ENCODE measurements at regions not wholly inside any gene's neighbourhood (a gene's known extent, or its start where the extent isn't known, plus 50 kb on each side); places are given as distances from the start of the nearest gene placed in this dataset.

GRCh38 chr3:174767853-174768382 lies 91.2 kb upstream of the NAALADL2 start:
- 100% methylated on average over 1 of the region's 5 CpGs for WGBS (ENCODE audit: insufficient coverage, insufficient read length)
- no peak overlapping the region for H3K4me3 ChIP-seq (ENCODE audit: low read length)
- DNase-seq (ENCODE audit: low read depth, low spot score) = no peak

GRCh38 chr3:174769171-174769570 lies 90.0 kb upstream of the NAALADL2 start:
- Histone ChIP-seq H3K27ac (ENCODE audit: low read length) (no peak overlapping the region), H3K36me3 (ENCODE audit: control insufficient read depth, insufficient read depth, low read length) (no peaks in the 10 kb centered on the region), H3K4me1 (ENCODE audit: control insufficient read depth, insufficient read depth, low read length) (no peaks in the 10 kb centered on the region), H3K4me3 (ENCODE audit: low read length) (no peak overlapping the region), H3K27me3 (ENCODE audit: control insufficient read depth, insufficient read depth, low read length) (no peaks in the 10 kb centered on the region), H3K9me3 (ENCODE audit: control insufficient read depth, insufficient read depth, low read length) (no peaks in the 10 kb centered on the region)
- no peak for DNase-seq (ENCODE audit: low read depth, low spot score)
- no CpG with 5 or more reads among the region's 2 CpGs for WGBS (ENCODE audit: insufficient coverage, insufficient read length)

More at GRCh38 chr3:174767853-174768382, 91.2 kb upstream of the NAALADL2 start:
- no peaks in the 10 kb centered on the region for H3K27me3 ChIP-seq (ENCODE audit: control insufficient read depth, insufficient read depth, low read length)
- no peak overlapping the region for H3K27ac ChIP-seq (ENCODE audit: low read length)
- no peaks in the 10 kb centered on the region for H3K4me1 ChIP-seq (ENCODE audit: control insufficient read depth, insufficient read depth, low read length)
- no peaks in the 10 kb centered on the region for H3K36me3 ChIP-seq (ENCODE audit: control insufficient read depth, insufficient read depth, low read length)
- no peaks in the 10 kb centered on the region for H3K9me3 ChIP-seq (ENCODE audit: control insufficient read depth, insufficient read depth, low read length)

- no CpG with 5 or more reads among the region's 3 CpGs for WGBS (ENCODE audit: insufficient coverage, insufficient read length)
- no peaks in the 10 kb centered on the region for H3K9me3 ChIP-seq (ENCODE audit: control insufficient read depth, insufficient read depth, low read length)
- no peak for DNase-seq (ENCODE audit: low read depth, low spot score)
- H3K36me3 ChIP-seq (ENCODE audit: control insufficient read depth, insufficient read depth, low read length) = no peaks in the 10 kb centered on the region
- H3K27ac ChIP-seq (ENCODE audit: low read length) = no peak overlapping the region
- H3K4me1 ChIP-seq (ENCODE audit: control insufficient read depth, insufficient read depth, low read length) = no peaks in the 10 kb centered on the region
- no peaks in the 10 kb centered on the region for H3K27me3 ChIP-seq (ENCODE audit: control insufficient read depth, insufficient read depth, low read length)
- no peak overlapping the region for H3K4me3 ChIP-seq (ENCODE audit: low read length)
Measured at GRCh38 chr3:174775603-174776002, 83.5 kb upstream of the NAALADL2 start.

- Histone ChIP-seq H3K4me1 (ENCODE audit: control insufficient read depth, insufficient read depth, low read length) (no peaks in the 10 kb centered on the region), H3K36me3 (ENCODE audit: control insufficient read depth, insufficient read depth, low read length) (no peaks in the 10 kb centered on the region), H3K27me3 (ENCODE audit: control insufficient read depth, insufficient read depth, low read length) (no peaks in the 10 kb centered on the region), H3K27ac (ENCODE audit: low read length) (no peak overlapping the region), H3K9me3 (ENCODE audit: control insufficient read depth, insufficient read depth, low read length) (no peaks in the 10 kb centered on the region), H3K4me3 (ENCODE audit: low read length) (no peak overlapping the region)
- WGBS (ENCODE audit: insufficient coverage, insufficient read length) = no CpG with 5 or more reads among the region's 4 CpGs
- no peak for DNase-seq (ENCODE audit: low read depth, low spot score)
Measured at GRCh38 chr3:174776123-174776522, 83.0 kb upstream of the NAALADL2 start.

GRCh38 chr3:174776636-174777035 lies 82.5 kb upstream of the NAALADL2 start:
- H3K4me3 ChIP-seq (ENCODE audit: low read length) = no peak overlapping the region
- no CpG with 5 or more reads among the region's 2 CpGs for WGBS (ENCODE audit: insufficient coverage, insufficient read length)
- no peaks in the 10 kb centered on the region for H3K4me1 ChIP-seq (ENCODE audit: control insufficient read depth, insufficient read depth, low read length)
- H3K27ac ChIP-seq (ENCODE audit: low read length) = no peak overlapping the region
- H3K36me3 ChIP-seq (ENCODE audit: control insufficient read depth, insufficient read depth, low read length) = no peaks in the 10 kb centered on the region
- DNase-seq (ENCODE audit: low read depth, low spot score) = no peak
- no peaks in the 10 kb centered on the region for H3K9me3 ChIP-seq (ENCODE audit: control insufficient read depth, insufficient read depth, low read length)
- no peaks in the 10 kb centered on the region for H3K27me3 ChIP-seq (ENCODE audit: control insufficient read depth, insufficient read depth, low read length)

- Histone ChIP-seq H3K36me3 (ENCODE audit: control insufficient read depth, insufficient read depth, low read length) (no peaks in the 10 kb centered on the region), H3K9me3 (ENCODE audit: control insufficient read depth, insufficient read depth, low read length) (no peaks in the 10 kb centered on the region), H3K4me1 (ENCODE audit: control insufficient read depth, insufficient read depth, low read length) (no peaks in the 10 kb centered on the region), H3K27ac (ENCODE audit: low read length) (no peak overlapping the region), H3K4me3 (ENCODE audit: low read length) (no peak overlapping the region), H3K27me3 (ENCODE audit: control insufficient read depth, insufficient read depth, low read length) (no peaks in the 10 kb centered on the region)
- DNase-seq (ENCODE audit: low read depth, low spot score) = no peak
Measured at GRCh38 chr3:174777813-174778212, 81.3 kb upstream of the NAALADL2 start.

GRCh38 chr3:174783502-174783901 lies 75.6 kb upstream of the NAALADL2 start:
- no peaks in the 10 kb centered on the region for H3K9me3 ChIP-seq (ENCODE audit: control insufficient read depth, insufficient read depth, low read length)
- no peaks in the 10 kb centered on the region for H3K4me1 ChIP-seq (ENCODE audit: control insufficient read depth, insufficient read depth, low read length)
- WGBS (ENCODE audit: insufficient coverage, insufficient read length) = no CpG with 5 or more reads among the region's 2 CpGs
- H3K27me3 ChIP-seq (ENCODE audit: control insufficient read depth, insufficient read depth, low read length) = no peaks in the 10 kb centered on the region
- no peak for DNase-seq (ENCODE audit: low read depth, low spot score)
- no peak overlapping the region for H3K4me3 ChIP-seq (ENCODE audit: low read length)
- H3K27ac ChIP-seq (ENCODE audit: low read length) = no peak overlapping the region
- no peaks in the 10 kb centered on the region for H3K36me3 ChIP-seq (ENCODE audit: control insufficient read depth, insufficient read depth, low read length)

- DNase-seq (ENCODE audit: low read depth, low spot score) = no peak
- H3K4me3 ChIP-seq (ENCODE audit: low read length) = no peak overlapping the region
- H3K27me3 ChIP-seq (ENCODE audit: control insufficient read depth, insufficient read depth, low read length) = no peaks in the 10 kb centered on the region
- H3K9me3 ChIP-seq (ENCODE audit: control insufficient read depth, insufficient read depth, low read length) = no peaks in the 10 kb centered on the region
- no peak overlapping the region for H3K27ac ChIP-seq (ENCODE audit: low read length)
- H3K4me1 ChIP-seq (ENCODE audit: control insufficient read depth, insufficient read depth, low read length) = no peaks in the 10 kb centered on the region
- WGBS (ENCODE audit: insufficient coverage, insufficient read length) = 100% methylated on average over 1 of the region's 4 CpGs
- no peaks in the 10 kb centered on the region for H3K36me3 ChIP-seq (ENCODE audit: control insufficient read depth, insufficient read depth, low read length)
Measured at GRCh38 chr3:174784206-174784934, 74.8 kb upstream of the NAALADL2 start.

- H3K27ac ChIP-seq (ENCODE audit: low read length) = no peak overlapping the region
- no peak overlapping the region for H3K4me3 ChIP-seq (ENCODE audit: low read length)
- no peaks in the 10 kb centered on the region for H3K36me3 ChIP-seq (ENCODE audit: control insufficient read depth, insufficient read depth, low read length)
- H3K27me3 ChIP-seq (ENCODE audit: control insufficient read depth, insufficient read depth, low read length) = no peaks in the 10 kb centered on the region
- no CpG with 5 or more reads among the region's 2 CpGs for WGBS (ENCODE audit: insufficient coverage, insufficient read length)
- DNase-seq (ENCODE audit: low read depth, low spot score) = no peak
- no peaks in the 10 kb centered on the region for H3K9me3 ChIP-seq (ENCODE audit: control insufficient read depth, insufficient read depth, low read length)
- no peaks in the 10 kb centered on the region for H3K4me1 ChIP-seq (ENCODE audit: control insufficient read depth, insufficient read depth, low read length)
Measured at GRCh38 chr3:174786825-174787224, 72.3 kb upstream of the NAALADL2 start.

GRCh38 chr3:174791161-174791560 lies 68.0 kb upstream of the NAALADL2 start:
- Histone ChIP-seq H3K36me3 (ENCODE audit: control insufficient read depth, insufficient read depth, low read length) (no peaks in the 10 kb centered on the region), H3K9me3 (ENCODE audit: control insufficient read depth, insufficient read depth, low read length) (no peaks in the 10 kb centered on the region), H3K4me1 (ENCODE audit: control insufficient read depth, insufficient read depth, low read length) (no peaks in the 10 kb centered on the region), H3K27ac (ENCODE audit: low read length) (no peak overlapping the region), H3K4me3 (ENCODE audit: low read length) (no peak overlapping the region), H3K27me3 (ENCODE audit: control insufficient read depth, insufficient read depth, low read length) (no peaks in the 10 kb centered on the region)
- DNase-seq (ENCODE audit: low read depth, low spot score) = no peak
- no CpG with 5 or more reads among the region's 3 CpGs for WGBS (ENCODE audit: insufficient coverage, insufficient read length)

- H3K36me3 ChIP-seq (ENCODE audit: control insufficient read depth, insufficient read depth, low read length) = no peaks in the 10 kb centered on the region
- H3K4me3 ChIP-seq (ENCODE audit: low read length) = no peak overlapping the region
- H3K4me1 ChIP-seq (ENCODE audit: control insufficient read depth, insufficient read depth, low read length) = no peaks in the 10 kb centered on the region
- DNase-seq (ENCODE audit: low read depth, low spot score) = no peak
- H3K27ac ChIP-seq (ENCODE audit: low read length) = no peak overlapping the region
- H3K27me3 ChIP-seq (ENCODE audit: control insufficient read depth, insufficient read depth, low read length) = no peaks in the 10 kb centered on the region
- WGBS (ENCODE audit: insufficient coverage, insufficient read length) = 100% methylated on average over 1 of the region's 1 CpG
- no peaks in the 10 kb centered on the region for H3K9me3 ChIP-seq (ENCODE audit: control insufficient read depth, insufficient read depth, low read length)
Measured at GRCh38 chr3:174792864-174793263, 66.3 kb upstream of the NAALADL2 start.
